Endothelial cell (in vitro differentiated cells): ENCODE measurements at regions not wholly inside any gene's neighbourhood (a gene's known extent, or its start where the extent isn't known, plus 50 kb on each side); places are given as distances from the start of the nearest gene placed in this dataset.
A peak's percentile ranks its signal among the peaks of the same experiment; 100 is the strongest.

ENCODE experiments used
- DNase-seq: peaks from one replicate; pipeline ENCODE4 v3.0.0; 2021; ENCODE audit warnings: low spot score
- H3K27ac Mint-ChIP-seq: one replicate; pipeline ENCODE4 v1.8.0; 2021; ENCODE audit warnings: mixed read lengths, inconsistent platforms; ENCODE audit not compliant: unreplicated experiment
- H3K27me3 Mint-ChIP-seq: one replicate; pipeline ENCODE4 v1.8.0; 2021; ENCODE audit warnings: mild to moderate bottlenecking, moderate library complexity, mixed read lengths, inconsistent platforms; ENCODE audit not compliant: unreplicated experiment
- H3K36me3 Mint-ChIP-seq: one replicate; pipeline ENCODE4 v1.8.0; 2021; ENCODE audit warnings: mild to moderate bottlenecking, low read depth, mixed read lengths, inconsistent platforms; ENCODE audit not compliant: unreplicated experiment
- H3K4me1 Mint-ChIP-seq: one replicate; pipeline ENCODE4 v1.8.0; 2021; ENCODE audit warnings: mild to moderate bottlenecking, mixed read lengths, inconsistent platforms; ENCODE audit not compliant: unreplicated experiment
- H3K4me3 Mint-ChIP-seq: one replicate; pipeline ENCODE4 v1.8.0; 2021; ENCODE audit warnings: mild to moderate bottlenecking, mixed read lengths, inconsistent platforms; ENCODE audit not compliant: unreplicated experiment
- H3K9me3 Mint-ChIP-seq: one replicate; pipeline ENCODE4 v1.8.0; 2021; ENCODE audit warnings: mixed read lengths, inconsistent platforms; ENCODE audit not compliant: unreplicated experiment
- TF ChIP-seq, protein P1 (sequence below): fragments of 200-600 bp; sonication (generic); IDR thresholded peaks from one replicate; pipeline ENCODE4 v1.5.0; 2021; ENCODE audit warnings: antibody characterized with exemption; ENCODE audit not compliant: unreplicated experiment

DNA sequence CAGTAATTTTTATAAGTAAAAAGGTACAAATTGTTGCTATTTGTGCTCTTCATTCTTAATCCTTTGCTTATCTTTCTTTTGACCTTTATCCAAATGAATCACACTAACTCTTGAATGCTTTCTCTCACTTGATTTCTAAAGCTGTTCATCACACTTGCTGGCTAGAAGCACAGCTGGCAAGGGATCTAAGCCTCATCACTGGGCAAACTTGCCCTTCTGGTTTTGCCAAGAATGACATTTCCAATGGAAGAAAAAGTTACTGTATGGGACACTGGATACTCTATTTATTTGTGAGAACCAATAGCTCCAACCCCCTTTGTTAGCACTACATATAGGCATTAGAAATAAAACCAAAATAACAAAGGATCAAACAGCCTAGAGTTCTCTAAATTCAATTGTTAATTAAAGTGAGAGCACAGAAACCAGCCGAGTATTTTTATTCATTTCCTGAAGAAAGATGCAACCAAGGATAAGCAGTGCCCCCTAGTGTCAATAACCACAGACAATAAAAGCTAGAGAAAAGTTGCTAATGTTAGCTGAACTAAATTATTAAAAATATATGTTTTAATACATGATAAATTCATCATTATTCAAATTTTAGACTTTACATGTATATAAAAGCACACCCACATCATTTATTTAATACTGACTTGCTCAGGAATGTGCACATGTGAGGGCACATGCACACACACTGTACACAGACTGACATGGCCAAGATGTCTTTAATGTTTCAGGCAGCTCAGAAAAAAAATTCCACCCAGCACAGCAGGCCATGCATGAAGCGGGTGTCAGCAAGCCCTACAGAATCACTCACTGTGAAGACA lies 59.8 kb upstream of the POU5F2 start:
- no peak overlapping the region for H3K27ac Mint-ChIP-seq
- no peaks in the 10 kb centered on the region for H3K4me1 Mint-ChIP-seq
- no peaks in the 10 kb centered on the region for H3K36me3 Mint-ChIP-seq
- TF ChIP-seq, protein P1, sequence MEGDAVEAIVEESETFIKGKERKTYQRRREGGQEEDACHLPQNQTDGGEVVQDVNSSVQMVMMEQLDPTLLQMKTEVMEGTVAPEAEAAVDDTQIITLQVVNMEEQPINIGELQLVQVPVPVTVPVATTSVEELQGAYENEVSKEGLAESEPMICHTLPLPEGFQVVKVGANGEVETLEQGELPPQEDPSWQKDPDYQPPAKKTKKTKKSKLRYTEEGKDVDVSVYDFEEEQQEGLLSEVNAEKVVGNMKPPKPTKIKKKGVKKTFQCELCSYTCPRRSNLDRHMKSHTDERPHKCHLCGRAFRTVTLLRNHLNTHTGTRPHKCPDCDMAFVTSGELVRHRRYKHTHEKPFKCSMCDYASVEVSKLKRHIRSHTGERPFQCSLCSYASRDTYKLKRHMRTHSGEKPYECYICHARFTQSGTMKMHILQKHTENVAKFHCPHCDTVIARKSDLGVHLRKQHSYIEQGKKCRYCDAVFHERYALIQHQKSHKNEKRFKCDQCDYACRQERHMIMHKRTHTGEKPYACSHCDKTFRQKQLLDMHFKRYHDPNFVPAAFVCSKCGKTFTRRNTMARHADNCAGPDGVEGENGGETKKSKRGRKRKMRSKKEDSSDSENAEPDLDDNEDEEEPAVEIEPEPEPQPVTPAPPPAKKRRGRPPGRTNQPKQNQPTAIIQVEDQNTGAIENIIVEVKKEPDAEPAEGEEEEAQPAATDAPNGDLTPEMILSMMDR, result peak; percentile 84
- H3K4me3 Mint-ChIP-seq, result no peak overlapping the region
- DNase-seq, result no peak
- H3K9me3 Mint-ChIP-seq, result no peaks in the 10 kb centered on the region
- peaks cover 1% of the 10 kb centered on the region for H3K27me3 Mint-ChIP-seq

DNA sequence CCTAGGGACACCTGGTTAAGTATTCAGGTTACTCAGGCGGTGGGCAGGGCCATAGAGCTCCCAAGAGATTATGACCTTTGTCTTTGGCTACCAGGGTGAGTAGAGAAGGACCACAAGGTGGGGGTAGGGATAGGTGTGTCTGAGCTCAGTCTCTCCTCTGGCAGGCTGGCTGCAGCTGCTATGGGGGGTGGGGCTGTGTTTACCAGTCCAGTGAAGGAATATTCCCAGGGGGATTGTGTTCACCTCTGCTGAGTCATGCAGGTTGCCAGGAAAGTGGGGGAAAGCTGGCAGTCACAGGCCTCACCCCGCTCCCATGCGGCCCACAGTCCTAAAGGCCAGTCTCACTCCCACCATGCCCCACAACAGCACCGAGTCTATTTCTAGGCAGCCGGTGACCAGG lies 53.6 kb upstream of the POU5F2 start:
- Mint-ChIP-seq H3K36me3 (peaks cover 12% of the 10 kb centered on the region), H3K4me1 (peaks cover 28% of the 10 kb centered on the region), H3K9me3 (peaks cover 4% of the 10 kb centered on the region), H3K4me3 (peak overlapping the region; percentile 48), H3K27ac (no peak overlapping the region), H3K27me3 (peaks cover 8% of the 10 kb centered on the region)
- DNase-seq, result no peak
- TF ChIP-seq, protein P1, result no peak

DNA sequence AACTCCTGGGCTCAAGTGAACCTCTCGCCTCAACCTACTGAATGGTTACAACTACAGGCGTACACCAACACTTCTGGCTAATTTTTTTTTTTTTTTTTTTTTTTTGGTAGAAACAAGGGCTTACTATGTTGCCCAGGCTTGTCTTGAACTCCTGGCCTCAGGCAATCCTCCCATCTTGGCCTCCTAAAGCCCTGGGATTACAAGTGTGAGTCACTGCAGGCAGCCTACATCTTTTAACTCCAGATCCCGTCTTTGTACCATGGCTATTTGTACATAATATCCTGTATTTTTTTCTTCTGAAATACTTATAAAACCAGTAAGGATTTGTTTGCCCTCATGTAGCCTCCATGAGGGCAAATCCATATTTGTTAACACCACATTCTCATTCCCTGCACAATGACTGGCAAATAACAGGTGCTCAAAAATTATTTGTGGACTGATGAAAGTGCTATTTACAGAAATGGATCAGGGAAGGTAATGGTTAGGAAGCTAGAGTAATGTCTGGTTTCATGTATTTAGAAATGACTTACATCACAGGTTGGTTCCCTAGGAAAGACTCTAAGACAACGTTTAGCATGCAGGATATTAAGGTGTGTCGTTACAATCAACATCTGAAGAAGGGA lies 51.9 kb upstream of the POU5F2 start:
- peaks cover 34% of the 10 kb centered on the region for H3K4me1 Mint-ChIP-seq
- DNase-seq, result no peak
- peak overlapping the region; percentile 35 for H3K4me3 Mint-ChIP-seq
- peaks cover 8% of the 10 kb centered on the region for H3K27me3 Mint-ChIP-seq
- no peak overlapping the region for H3K27ac Mint-ChIP-seq
- H3K36me3 Mint-ChIP-seq, result peaks cover 12% of the 10 kb centered on the region
- TF ChIP-seq, protein P1, result no peak
- H3K9me3 Mint-ChIP-seq, result peaks cover 4% of the 10 kb centered on the region

DNA sequence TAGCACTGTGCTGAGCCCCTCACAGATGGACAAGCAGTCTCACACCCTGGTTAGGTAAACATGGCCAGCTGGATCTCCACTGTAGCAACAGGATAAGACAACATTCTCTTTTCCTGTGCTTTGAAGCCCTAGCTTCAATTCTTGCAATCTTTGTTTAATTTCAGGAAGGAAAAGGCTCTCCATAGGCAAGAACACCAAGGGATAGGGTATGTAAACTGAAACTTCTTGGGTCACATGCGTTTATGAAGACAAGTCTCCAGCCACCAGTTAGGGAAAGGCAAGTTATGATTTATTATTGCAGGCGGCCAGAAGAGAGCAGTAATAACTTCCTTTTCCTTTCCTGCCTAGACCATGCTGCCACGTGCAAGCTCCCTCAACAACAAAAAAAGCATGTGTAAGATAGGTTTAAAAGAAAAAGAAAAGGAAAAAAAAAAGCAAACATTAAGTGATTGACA lies 50.1 kb upstream of the POU5F2 start:
- peak; percentile 34 for DNase-seq
- TF ChIP-seq, protein P1, result no peak
- peaks cover 34% of the 10 kb centered on the region for H3K4me1 Mint-ChIP-seq
- no peak overlapping the region for H3K4me3 Mint-ChIP-seq
- peak overlapping the region; percentile 68 for H3K27ac Mint-ChIP-seq
- H3K36me3 Mint-ChIP-seq, result peaks cover 12% of the 10 kb centered on the region
- peaks cover 8% of the 10 kb centered on the region for H3K27me3 Mint-ChIP-seq
- peaks cover 4% of the 10 kb centered on the region for H3K9me3 Mint-ChIP-seq
